Coronary artery (tissue), 2 donors: ENCODE measurements at regions not wholly inside any gene's neighbourhood (a gene's known extent, or its start where the extent isn't known, plus 50 kb on each side); places are given as distances from the start of the nearest gene placed in this dataset.

Experiments used
- DNase-seq: peaks from one replicate; pipeline ENCODE4 v3.0.0-alpha.2; 2017; ENCODE audit warnings: low spot score
- H3K27ac ChIP-seq, 2 donors: fragments of 200-600 bp; sonication (generic); one replicate each; pipeline ENCODE4 v1.5.1; 2016 to 2019
- H3K4me3 ChIP-seq: fragments of 200-600 bp; sonication (generic); 2 replicates; pipeline ENCODE4 v1.5.1; 2016; ENCODE audit warnings: mild to moderate bottlenecking, moderate library complexity
- TF ChIP-seq, protein P1 (sequence below): fragments of 200-600 bp; sonication (generic); IDR thresholded peaks from one replicate; pipeline ENCODE4 v1.5.1; 2019; ENCODE audit warnings: antibody characterized with exemption

DNA sequence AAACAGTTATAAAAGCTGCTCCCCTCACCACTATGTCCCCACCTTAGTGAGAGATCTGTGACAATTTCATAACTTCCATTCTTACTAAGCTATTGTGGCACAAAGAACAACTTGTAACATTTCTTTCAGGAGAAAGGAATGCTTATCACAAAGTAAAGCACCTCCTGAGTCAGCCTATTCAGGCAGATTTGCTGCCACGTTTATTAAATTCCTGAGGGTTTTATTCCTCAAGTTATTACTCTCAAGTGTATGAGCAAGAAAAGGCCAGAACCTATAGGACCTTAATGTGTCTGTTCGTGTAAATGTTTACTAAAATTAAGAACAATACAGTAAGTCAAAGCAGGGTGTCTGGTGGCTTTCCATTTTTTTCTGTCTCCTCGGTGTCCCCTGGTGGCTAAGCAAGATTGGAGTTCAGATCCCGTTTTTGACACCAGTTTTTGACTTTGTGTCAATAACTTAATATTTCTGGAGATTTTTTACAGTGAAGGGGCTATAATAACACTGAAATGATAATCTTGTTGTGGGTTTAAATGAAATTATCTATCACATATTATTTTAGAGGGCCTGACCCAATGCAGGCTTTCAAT lies 1539.6 kb downstream of the BRINP3 start:
- H3K27ac ChIP-seq, result no peak overlapping the region
- no peak for DNase-seq
- no peak overlapping the region for H3K4me3 ChIP-seq
- TF ChIP-seq, protein P1, sequence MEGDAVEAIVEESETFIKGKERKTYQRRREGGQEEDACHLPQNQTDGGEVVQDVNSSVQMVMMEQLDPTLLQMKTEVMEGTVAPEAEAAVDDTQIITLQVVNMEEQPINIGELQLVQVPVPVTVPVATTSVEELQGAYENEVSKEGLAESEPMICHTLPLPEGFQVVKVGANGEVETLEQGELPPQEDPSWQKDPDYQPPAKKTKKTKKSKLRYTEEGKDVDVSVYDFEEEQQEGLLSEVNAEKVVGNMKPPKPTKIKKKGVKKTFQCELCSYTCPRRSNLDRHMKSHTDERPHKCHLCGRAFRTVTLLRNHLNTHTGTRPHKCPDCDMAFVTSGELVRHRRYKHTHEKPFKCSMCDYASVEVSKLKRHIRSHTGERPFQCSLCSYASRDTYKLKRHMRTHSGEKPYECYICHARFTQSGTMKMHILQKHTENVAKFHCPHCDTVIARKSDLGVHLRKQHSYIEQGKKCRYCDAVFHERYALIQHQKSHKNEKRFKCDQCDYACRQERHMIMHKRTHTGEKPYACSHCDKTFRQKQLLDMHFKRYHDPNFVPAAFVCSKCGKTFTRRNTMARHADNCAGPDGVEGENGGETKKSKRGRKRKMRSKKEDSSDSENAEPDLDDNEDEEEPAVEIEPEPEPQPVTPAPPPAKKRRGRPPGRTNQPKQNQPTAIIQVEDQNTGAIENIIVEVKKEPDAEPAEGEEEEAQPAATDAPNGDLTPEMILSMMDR, result no peak

DNA sequence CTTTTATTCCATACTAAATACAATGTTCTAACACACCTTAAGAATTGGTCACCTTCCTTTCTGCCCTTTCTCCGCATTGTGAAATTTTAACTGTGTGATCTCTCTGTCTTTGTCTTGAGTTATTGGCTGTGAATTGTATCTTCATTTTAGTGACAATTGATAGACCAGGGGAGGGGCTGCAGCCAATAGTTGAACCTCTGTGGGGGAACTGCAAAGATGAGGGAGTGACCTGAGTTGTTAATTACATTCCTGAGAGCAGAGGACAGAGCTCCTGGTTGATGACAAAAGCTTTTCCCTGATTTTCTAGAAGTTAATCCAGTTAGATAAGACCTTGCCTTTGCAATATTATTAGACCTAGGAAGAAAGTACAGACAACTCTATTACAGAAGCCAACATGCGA lies 1535.7 kb downstream of the BRINP3 start:
- Histone ChIP-seq H3K4me3 (no peak overlapping the region), H3K27ac (no peak overlapping the region)
- TF ChIP-seq, protein P1, result no peak
- no peak for DNase-seq

DNA sequence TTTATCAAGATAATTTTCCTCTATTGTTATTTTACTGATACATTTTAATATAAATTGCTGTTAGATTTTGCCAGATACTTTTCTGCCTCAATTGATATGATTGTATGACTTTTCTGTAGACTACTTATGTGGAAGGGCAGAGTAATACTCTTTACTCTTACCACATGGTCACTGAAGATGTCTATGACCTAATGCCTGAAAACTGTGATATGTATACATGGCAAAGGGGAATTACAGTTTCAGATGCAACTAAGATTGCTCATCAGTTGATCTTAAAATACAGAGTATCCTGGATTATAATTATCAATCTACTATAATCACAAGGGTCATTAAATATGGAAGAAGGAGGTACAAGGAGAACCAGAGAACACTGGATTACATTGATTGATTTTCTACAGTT lies 1528.0 kb downstream of the BRINP3 start:
- Histone ChIP-seq H3K4me3 (no peak overlapping the region), H3K27ac (no peak overlapping the region)
- DNase-seq, result no peak
- TF ChIP-seq, protein P1, result no peak

DNA sequence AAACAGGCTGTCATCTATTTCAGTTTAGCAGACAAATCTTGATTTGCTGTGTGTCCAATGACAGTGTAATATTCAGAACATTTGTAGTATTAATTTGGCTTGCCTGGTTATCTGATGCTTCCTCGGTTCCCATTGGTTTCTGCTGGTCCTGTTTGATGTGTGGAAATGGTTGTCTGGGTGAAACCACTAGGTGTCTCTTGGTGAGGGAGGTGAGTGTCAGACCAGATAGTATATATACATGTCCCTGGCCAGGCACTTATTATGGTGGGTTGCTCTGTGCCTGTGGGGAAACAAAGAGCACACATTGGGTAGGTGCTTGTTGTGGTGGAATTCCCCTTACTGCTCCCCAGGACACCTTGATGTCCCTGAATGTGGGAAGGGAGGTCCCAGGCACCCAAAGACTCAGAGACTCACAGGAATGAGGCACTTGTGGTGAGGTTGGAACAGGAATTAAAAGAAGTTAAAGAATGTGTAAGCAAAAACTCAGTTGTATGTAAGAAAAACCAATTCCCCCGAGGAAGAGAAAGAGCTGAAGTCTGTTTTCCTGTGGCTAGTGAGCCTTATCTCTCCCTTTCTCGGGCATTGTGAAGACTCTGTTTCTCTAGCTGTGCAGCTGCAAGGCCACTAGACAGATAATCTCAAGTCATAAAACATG lies 1519.1 kb downstream of the BRINP3 start:
- Histone ChIP-seq H3K4me3 (no peak overlapping the region), H3K27ac (no peak overlapping the region)
- TF ChIP-seq, protein P1, result no peak
- DNase-seq, result no peak

DNA sequence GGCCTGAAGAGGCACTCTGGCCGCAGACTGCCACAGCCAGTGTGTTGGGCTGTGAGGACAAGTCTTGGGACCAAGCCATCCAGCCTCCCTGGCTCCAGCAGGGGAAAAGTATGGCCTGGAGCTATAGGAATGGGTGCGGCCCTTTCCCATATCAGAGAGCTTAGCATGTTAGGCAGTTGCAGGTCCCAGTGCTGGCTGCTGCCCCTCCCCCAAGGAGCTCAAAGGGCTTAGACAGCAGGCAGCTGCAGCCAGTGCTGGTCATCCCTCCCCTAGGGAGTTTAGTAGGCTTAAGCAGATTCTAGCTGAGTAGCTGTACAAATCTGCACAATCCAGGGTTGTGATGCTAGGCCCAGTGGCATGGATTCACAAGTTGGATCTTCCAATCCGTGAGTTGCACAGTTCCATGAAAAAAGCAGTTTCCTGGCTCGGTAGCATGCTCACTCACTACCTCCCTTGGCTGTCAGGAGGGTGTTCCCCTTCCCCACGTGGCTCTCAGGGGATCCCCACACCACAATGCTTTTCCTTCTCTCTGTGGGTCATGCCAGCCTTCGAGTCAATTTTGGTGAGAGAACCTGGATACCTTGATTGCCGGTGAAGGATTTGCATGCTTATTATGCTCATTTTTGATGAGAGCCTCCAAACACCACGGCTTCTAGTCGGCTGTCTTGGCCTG lies 1490.8 kb downstream of the BRINP3 start:
- TF ChIP-seq, protein P1, result no peak

DNA sequence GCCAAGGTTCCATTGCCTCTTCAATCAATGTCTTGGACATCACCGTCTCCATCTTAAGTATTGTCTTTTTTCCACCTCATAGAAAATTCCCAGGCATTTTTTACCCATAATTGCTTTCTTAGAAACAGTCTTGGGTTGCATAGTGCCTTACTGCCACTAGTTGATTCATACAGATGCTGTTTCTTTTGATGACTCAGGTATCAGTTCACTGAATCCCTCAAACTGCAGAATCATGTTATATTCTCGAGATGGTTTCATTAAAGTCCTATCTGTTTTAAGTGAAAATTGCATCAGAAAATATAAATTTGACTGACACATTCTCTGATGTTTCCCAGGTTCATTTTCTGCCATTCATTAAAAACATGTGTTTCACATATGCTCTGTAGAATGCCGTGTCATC lies 1489.1 kb downstream of the BRINP3 start:
- TF ChIP-seq, protein P1, result no peak
- DNase-seq, result no peak
- Histone ChIP-seq H3K27ac (no peak overlapping the region), H3K4me3 (no peak overlapping the region)

More for the DNA sequence above, 1490.8 kb downstream of the BRINP3 start:
- DNase-seq, result no peak
- Histone ChIP-seq H3K4me3 (no peak overlapping the region), H3K27ac (no peak overlapping the region)
